Activated naive CD4-positive, alpha-beta T cell treated with anti-CD3 and anti-CD28 coated beads, Interleukin-2, amount 10 ng/mL, durations not matched to agents 7 days and 5 days (primary cell): ENCODE measurements at regions not wholly inside any gene's neighbourhood (a gene's known extent, or its start where the extent isn't known, plus 50 kb on each side); places are given as distances from the start of the nearest gene placed in this dataset.
"Not testable (repeated sequence)": the region's sequence is repeated elsewhere in the genome, so short reads cannot be mapped to it uniquely, and the experiment has no call there.

Source experiments
- CTCF ChIA-PET: fragments of 350-600 bp; sonication (Branson Sonifier 250); formaldehyde crosslinking; loops from one replicate; lab custom pipeline; 2021; ENCODE audit warnings: antibody characterized with exemption; lab: Charles Lee
- DNase-seq: peaks from one replicate; pipeline ENCODE4 v3.0.0-alpha.2; 2020
- H3K27ac Mint-ChIP-seq: one replicate; pipeline ENCODE4 v1.8.0; 2021; ENCODE audit warnings: mild to moderate bottlenecking, moderate library complexity, mixed read lengths
- H3K27me3 Mint-ChIP-seq: one replicate; pipeline ENCODE4 v1.8.0; 2021; ENCODE audit warnings: mild to moderate bottlenecking, mixed read lengths
- H3K36me3 Mint-ChIP-seq: one replicate; pipeline ENCODE4 v1.8.0; 2021; ENCODE audit warnings: mixed read lengths
- H3K4me1 Mint-ChIP-seq: one replicate; pipeline ENCODE4 v1.8.0; 2021; ENCODE audit warnings: mixed read lengths
- H3K4me3 Mint-ChIP-seq: one replicate; pipeline ENCODE4 v1.8.0; 2021; ENCODE audit warnings: mild to moderate bottlenecking, moderate library complexity, mixed read lengths
- H3K9me3 Mint-ChIP-seq: one replicate; pipeline ENCODE4 v1.8.0; 2021; ENCODE audit warnings: mixed read lengths

DNA sequence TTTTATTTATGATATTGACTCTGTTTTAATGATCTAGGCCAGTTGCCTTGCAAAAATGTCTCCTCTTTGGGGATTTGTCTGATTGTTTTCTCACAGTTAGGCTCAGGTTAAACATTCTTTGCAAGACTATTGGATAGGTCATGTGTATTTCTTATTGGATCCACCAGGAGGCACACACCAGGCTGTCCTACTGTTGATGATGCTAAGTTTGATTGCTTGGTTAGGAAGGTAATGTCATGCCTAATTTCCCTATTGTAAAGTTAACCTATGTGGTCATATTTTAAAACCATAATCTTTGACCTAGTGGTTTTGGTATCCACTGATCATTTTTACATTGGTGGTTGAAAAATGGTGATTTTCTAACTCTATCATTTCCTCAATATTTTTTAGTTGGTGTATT, 137.1 kb downstream of the BRMS1L start:
- no peaks in the 10 kb centered on the region for H3K27me3 Mint-ChIP-seq
- no peak overlapping the region for H3K27ac Mint-ChIP-seq
- H3K4me3 Mint-ChIP-seq = no peak overlapping the region
- DNase-seq = no peak
- CTCF ChIA-PET = no interaction called here
- no peaks in the 10 kb centered on the region for H3K4me1 Mint-ChIP-seq
- H3K36me3 Mint-ChIP-seq = no peaks in the 10 kb centered on the region
- no peaks in the 10 kb centered on the region for H3K9me3 Mint-ChIP-seq

DNA sequence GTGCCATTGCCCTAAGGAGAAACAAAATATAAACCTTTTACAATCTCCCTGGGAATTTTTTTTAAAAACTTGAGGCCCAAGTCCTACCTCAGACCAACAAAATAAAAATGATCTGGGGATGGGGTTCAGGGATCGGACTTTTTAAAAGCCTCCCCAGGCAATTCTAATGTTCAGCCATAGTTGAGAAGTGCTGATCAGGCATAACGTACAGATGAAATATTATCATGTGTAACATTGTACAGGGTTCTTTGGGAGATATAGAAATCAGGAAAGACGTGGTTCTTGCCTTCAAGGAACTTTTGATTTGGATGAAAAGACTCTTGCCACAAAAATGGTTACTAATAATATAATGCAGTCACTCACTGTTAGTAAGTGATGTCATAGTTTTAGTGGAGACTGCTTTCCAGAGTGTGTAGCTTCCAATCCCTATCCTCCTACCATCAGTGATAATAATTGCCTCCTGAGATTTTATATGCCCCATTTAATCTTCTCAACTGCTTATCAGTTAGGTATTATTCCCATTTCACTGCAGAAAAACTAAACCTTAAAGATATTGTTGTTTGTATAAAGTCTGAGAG, 135.6 kb downstream of the BRMS1L start:
- H3K27me3 Mint-ChIP-seq = peaks cover 2% of the 10 kb centered on the region
- H3K36me3 Mint-ChIP-seq = no peaks in the 10 kb centered on the region
- H3K4me3 Mint-ChIP-seq = no peak overlapping the region
- no peak overlapping the region for H3K27ac Mint-ChIP-seq
- CTCF ChIA-PET = no interaction called here
- no peaks in the 10 kb centered on the region for H3K4me1 Mint-ChIP-seq
- no peaks in the 10 kb centered on the region for H3K9me3 Mint-ChIP-seq
- no peak for DNase-seq

DNA sequence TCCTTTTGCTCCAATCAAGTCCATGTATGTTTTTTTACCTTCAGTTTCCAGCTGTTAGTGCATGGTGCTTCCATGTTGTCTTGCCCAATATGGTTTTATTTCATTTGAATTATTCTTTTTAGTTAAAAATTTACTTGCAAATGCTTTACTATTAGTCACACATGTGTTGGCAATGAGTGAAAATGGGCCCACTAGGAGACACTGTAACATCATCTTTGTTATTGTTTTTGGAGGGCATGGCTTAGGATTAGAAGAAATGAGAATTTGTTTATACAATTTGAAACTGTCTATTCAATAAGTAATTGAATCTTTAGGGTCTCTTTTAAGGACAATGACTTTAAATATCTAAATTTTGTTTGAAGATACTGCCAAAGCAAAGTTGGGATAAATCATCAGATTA, 133.7 kb downstream of the BRMS1L start:
- Mint-ChIP-seq H3K4me1 (no peaks in the 10 kb centered on the region), H3K36me3 (no peaks in the 10 kb centered on the region), H3K27ac (no peak overlapping the region), H3K27me3 (peaks cover 4% of the 10 kb centered on the region), H3K4me3 (no peak overlapping the region), H3K9me3 (no peaks in the 10 kb centered on the region)
- CTCF ChIA-PET = interaction anchor here (3.2 kb wide), 1 partner anchor 110 kb away, joined by 13 read pairs; no protein-coding TSS in a partner anchor
- DNase-seq = no peak

DNA sequence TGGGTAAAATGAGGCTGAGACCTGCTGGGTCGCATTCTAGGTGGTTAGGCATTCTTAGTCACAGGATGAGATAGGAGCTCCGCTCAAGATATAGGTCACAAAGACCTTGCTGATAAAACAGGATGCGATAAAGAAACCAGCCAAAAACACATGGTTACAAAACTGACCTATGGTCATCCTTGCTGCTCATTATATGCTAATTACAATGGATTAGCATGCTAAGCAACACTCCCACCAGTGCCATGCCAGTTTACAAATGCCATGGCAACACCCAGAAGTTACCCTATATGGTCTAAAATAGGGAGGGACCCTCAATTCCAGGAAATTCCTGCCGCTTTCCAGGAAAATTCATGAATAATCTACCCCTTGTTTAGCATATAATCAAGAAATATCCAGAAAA, 132.4 kb downstream of the BRMS1L start:
- Mint-ChIP-seq H3K27me3 (peaks cover 4% of the 10 kb centered on the region), H3K36me3 (no peaks in the 10 kb centered on the region), H3K9me3 (no peaks in the 10 kb centered on the region), H3K4me3 (no peak overlapping the region), H3K27ac (no peak overlapping the region), H3K4me1 (no peaks in the 10 kb centered on the region)
- DNase-seq = no peak
- CTCF ChIA-PET = interaction anchor here (3.2 kb wide), 1 partner anchor 111 kb away, joined by 13 read pairs; no protein-coding TSS in a partner anchor

DNA sequence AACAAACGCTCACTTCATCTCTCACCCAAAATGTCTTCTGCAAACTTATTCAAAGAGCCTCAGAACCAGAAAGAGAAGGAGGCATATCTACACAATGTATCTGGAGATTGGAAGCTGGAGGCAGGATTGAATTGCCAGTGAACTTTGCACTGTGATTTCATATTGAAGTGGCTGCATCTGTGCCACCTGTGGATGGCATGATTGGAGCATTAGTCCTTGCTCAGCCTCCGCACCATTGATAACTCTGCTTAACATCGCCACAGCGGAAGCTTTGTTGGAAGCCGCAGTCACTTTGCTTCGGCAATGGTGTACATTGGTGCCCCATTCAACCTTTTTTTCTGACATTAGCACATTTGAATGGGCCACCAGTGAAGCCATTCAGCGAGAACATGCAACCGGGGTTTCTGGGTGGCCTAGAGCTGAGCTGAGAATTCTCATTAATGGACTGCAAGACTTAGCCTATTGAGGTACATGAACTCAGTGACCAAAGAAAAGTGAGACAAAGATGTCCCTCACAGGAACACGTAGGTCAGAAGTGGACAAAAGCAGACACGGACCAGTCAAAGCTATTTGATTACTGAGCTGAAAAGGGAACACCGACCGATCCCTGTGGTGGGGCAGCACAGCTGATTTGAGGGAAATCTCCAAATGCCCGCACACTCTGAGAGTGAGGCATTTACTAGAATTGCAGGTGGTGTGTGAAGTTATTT, 130.4 kb downstream of the BRMS1L start:
- no peak overlapping the region for H3K4me3 Mint-ChIP-seq
- no peak for DNase-seq
- peaks cover 4% of the 10 kb centered on the region for H3K27me3 Mint-ChIP-seq
- CTCF ChIA-PET = interaction anchor here (0.6 to 0.8 kb wide), 3 partner anchors 12 to 77 kb away, joined by 3 read pairs; no protein-coding TSS in a partner anchor
- H3K4me1 Mint-ChIP-seq = no peaks in the 10 kb centered on the region
- H3K36me3 Mint-ChIP-seq = no peaks in the 10 kb centered on the region
- H3K9me3 Mint-ChIP-seq = no peaks in the 10 kb centered on the region
- no peak overlapping the region for H3K27ac Mint-ChIP-seq

DNA sequence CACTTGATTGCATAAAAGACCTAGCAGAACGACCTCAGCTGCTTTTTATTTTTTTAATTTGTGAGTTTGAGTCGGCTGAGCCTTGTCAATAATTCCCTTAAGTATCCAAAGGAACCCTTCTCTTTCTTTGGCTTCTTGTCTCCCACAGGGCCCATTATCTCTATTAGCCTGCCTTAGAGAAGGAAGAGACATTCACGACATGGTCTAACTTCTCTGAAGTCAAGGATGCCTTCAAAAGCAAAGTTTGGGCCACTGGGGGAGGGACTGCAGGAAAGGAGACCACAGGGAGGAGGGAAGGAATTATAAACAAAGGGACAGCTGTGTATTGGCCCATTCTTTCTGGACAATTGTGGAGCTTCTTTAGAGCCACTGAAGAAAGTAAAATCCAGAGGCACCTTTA, 126.4 kb downstream of the BRMS1L start:
- no peak overlapping the region for H3K4me3 Mint-ChIP-seq
- DNase-seq = no peak
- H3K36me3 Mint-ChIP-seq = no peaks in the 10 kb centered on the region
- no peaks in the 10 kb centered on the region for H3K4me1 Mint-ChIP-seq
- peaks cover 4% of the 10 kb centered on the region for H3K27me3 Mint-ChIP-seq
- no peaks in the 10 kb centered on the region for H3K9me3 Mint-ChIP-seq
- CTCF ChIA-PET = no interaction called here
- no peak overlapping the region for H3K27ac Mint-ChIP-seq

DNA sequence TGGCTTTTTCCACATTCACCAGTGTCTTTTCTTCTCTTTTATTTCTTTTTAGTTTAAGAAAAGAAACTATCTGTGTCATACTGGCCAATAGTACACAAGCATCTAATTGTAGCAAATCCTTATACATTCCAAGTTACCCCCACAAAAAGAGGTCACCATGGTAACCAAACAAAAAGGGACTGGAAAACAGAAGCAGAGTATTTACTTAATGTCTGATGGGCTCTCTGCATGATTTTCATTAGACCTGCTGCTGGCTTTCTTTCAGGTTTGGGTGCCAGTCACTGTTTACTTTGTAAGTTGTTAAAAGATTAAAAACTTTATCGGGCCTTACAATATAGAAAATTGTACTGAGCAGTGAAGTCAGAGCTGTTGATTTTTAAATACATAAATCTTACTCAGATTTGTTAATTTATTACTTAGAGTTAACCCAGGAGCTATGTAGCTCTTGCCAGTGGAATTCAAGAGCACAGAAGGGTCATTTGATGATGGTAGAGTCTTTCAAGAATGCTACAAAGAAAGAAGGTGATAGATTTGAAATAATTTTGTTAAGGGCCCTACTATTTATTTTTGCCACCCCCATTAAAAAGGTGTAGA, 123.9 kb downstream of the BRMS1L start:
- no peaks in the 10 kb centered on the region for H3K27me3 Mint-ChIP-seq
- no peaks in the 10 kb centered on the region for H3K36me3 Mint-ChIP-seq
- H3K9me3 Mint-ChIP-seq = no peaks in the 10 kb centered on the region
- DNase-seq = no peak
- H3K4me1 Mint-ChIP-seq = peaks cover 3% of the 10 kb centered on the region
- H3K27ac Mint-ChIP-seq = no peak overlapping the region
- CTCF ChIA-PET = no interaction called here
- H3K4me3 Mint-ChIP-seq = no peak overlapping the region

DNA sequence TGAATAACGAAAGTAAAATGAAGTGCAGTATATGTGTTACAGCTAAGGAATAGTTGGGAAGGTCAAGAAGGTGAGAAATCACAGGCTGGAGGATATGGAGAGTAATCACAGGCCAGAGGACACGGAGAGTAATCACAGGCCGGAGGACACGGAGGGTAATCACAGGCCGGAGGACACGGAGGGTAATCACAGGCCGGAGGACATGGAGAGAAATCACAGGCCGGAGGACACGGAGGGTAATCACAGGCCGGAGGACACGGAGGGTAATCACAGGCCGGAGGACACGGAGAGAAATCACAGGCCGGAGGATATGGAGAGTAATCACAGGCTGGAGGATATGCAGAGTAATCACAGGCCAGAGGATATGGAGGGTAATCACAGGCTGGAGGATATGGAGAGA, 121.8 kb downstream of the BRMS1L start:
- H3K27me3 Mint-ChIP-seq, H3K4me1 Mint-ChIP-seq, H3K36me3 Mint-ChIP-seq, H3K4me3 Mint-ChIP-seq, CTCF ChIA-PET, H3K27ac Mint-ChIP-seq, DNase-seq, H3K9me3 Mint-ChIP-seq: not testable (repeated sequence)

DNA sequence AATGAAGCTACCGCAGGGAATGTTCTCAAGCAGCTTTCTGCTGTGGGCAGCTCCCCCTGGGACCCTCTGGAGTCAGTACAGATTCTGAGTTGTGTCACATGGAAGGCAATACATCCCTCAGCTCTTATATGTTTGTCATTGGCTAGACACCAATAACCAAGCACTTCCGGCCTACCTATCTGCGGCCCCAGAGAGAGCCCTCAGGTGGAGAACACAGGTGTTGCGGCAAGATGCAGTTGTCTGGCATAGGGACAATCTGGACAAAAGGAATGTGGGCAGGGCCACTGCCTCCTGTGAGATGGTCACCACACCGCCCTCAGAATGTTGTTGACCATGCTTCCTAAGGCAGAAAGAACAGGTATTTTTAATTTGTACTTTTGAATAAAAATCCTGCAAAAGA, 118.7 kb downstream of the BRMS1L start:
- Mint-ChIP-seq H3K27me3 (no peaks in the 10 kb centered on the region), H3K9me3 (no peaks in the 10 kb centered on the region), H3K4me1 (peaks cover 12% of the 10 kb centered on the region), H3K27ac (no peak overlapping the region), H3K36me3 (no peaks in the 10 kb centered on the region), H3K4me3 (no peak overlapping the region)
- CTCF ChIA-PET = interaction anchor here (0.8 to 7.0 kb wide), 3 partner anchors 10 to 62 kb away, joined by 3 to 30 read pairs (median 3); no protein-coding TSS in a partner anchor
- peak; percentile 38 for DNase-seq

DNA sequence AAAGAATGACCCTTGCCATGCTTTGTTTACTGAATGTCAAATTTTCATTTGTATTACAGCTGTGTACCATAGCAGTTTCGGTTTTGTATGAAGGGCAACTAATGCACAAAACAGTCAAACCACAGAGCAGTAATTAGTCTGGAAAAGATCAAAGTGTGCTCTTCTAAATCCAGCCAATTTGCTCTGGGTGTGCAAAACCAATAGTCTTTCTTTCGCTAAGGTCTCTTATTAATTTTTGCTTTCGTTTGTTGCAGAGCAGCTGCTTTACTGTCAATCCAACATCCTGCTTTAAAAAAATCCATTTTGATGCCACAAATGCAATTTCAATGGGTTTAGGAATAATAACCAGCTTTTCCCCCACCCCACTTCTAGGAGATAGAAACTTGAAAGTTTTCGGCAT, 114.2 kb downstream of the BRMS1L start:
- no peak overlapping the region for H3K27ac Mint-ChIP-seq
- no peaks in the 10 kb centered on the region for H3K27me3 Mint-ChIP-seq
- H3K36me3 Mint-ChIP-seq = no peaks in the 10 kb centered on the region
- H3K9me3 Mint-ChIP-seq = no peaks in the 10 kb centered on the region
- CTCF ChIA-PET = interaction anchor here (2.1 kb wide), 1 partner anchor 129 kb away, joined by 6 read pairs; no protein-coding TSS in a partner anchor
- no peak overlapping the region for H3K4me3 Mint-ChIP-seq
- no peak for DNase-seq
- H3K4me1 Mint-ChIP-seq = peaks cover 15% of the 10 kb centered on the region

DNA sequence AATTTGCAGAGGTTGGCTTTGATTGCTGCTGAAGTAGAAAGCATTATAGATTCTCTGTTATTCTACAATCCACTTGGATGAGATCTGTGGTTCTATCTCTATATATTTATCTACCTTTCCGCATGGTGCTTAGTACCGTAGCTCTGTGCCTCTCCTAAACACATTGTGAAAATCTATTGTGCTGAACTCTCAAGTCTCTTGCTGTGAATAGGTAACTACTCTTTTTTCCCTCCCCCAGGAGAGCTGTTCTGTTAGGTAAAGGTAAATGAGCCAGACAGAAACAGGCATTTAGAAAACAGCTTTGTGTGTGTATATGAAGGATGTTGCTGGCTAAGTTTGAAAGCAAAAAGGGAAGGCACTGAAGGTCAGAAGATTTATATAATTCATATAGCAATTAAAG, 112.6 kb downstream of the BRMS1L start:
- no peak overlapping the region for H3K27ac Mint-ChIP-seq
- no peak overlapping the region for H3K4me3 Mint-ChIP-seq
- peaks cover 27% of the 10 kb centered on the region for H3K4me1 Mint-ChIP-seq
- no peak for DNase-seq
- CTCF ChIA-PET = no interaction called here
- H3K27me3 Mint-ChIP-seq = no peaks in the 10 kb centered on the region
- H3K9me3 Mint-ChIP-seq = no peaks in the 10 kb centered on the region
- no peaks in the 10 kb centered on the region for H3K36me3 Mint-ChIP-seq

DNA sequence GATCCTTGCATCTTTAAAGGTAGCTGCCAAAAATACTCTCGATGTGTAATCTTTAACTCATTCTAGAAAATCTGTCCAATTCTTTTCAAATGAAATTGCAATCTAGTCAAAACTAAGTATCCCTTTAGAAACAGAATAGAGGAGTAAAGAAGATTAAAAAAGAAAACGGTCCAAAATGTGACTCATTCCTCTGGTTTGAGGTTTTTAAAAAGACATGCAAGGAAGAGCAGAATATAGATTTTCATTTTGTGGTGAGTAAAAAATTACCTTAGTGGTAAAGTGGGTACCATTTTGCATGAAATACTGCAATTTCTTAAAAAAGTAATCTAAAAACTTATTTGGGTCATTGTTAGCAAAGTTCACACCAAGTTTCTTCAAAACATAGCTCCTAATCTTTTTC, 108.4 kb downstream of the BRMS1L start:
- DNase-seq = no peak
- no peak overlapping the region for H3K27ac Mint-ChIP-seq
- CTCF ChIA-PET = interaction anchor here (1.3 kb wide), 1 partner anchor 10 kb away, joined by 3 read pairs; no protein-coding TSS in a partner anchor
- H3K27me3 Mint-ChIP-seq = no peaks in the 10 kb centered on the region
- no peaks in the 10 kb centered on the region for H3K36me3 Mint-ChIP-seq
- no peaks in the 10 kb centered on the region for H3K9me3 Mint-ChIP-seq
- no peak overlapping the region for H3K4me3 Mint-ChIP-seq
- H3K4me1 Mint-ChIP-seq = peaks cover 42% of the 10 kb centered on the region

DNA sequence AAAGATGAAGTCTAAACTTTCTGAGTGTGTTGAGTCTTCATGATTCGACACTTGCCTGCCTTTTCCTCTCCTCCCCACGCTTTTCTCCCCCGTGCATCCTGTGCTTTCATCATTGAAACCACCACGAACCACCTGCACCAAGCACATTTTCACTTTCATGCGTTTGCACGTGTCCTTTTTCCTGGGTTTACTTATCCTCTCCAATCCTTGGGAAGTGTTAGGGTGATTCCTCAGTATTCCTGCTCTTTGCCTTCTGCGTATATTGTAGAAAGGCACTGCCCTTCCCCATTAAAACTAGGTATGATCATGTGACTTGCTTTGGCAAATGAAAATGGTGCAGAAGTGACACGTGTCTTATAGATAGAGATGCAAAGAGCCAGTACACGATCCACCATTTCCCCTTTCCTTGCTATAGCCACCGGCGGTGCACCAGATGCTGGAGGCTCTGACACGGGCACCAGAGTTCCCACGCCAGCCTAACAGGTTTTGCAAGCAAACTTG, 106.6 kb downstream of the BRMS1L start:
- peak overlapping the region; percentile 69 for H3K27ac Mint-ChIP-seq
- DNase-seq = peak; percentile 72
- no peaks in the 10 kb centered on the region for H3K36me3 Mint-ChIP-seq
- CTCF ChIA-PET = no interaction called here
- peaks cover 39% of the 10 kb centered on the region for H3K4me1 Mint-ChIP-seq
- H3K4me3 Mint-ChIP-seq = peak overlapping the region; percentile 48
- H3K27me3 Mint-ChIP-seq = no peaks in the 10 kb centered on the region
- H3K9me3 Mint-ChIP-seq = no peaks in the 10 kb centered on the region

DNA sequence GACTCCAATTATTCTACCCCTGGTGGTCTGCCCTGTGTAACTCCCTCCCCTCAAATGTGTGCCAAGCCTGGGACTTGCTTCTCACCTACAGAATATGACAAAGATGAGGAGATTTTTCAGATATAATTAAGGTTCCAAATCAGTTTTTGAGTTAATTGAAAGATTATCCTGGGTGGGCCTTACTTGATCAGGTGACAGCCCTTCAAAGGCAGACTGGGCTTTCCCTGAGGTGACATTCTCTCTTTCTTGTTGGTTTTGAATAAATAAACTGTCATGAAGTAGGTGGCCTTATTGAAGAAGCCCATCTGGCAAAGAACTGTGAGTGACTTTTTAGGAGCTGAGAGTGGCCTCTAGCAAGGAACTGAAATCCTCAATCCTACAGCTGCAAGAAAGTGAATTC, 106.0 kb downstream of the BRMS1L start:
- no peaks in the 10 kb centered on the region for H3K27me3 Mint-ChIP-seq
- no peak for DNase-seq
- H3K36me3 Mint-ChIP-seq = no peaks in the 10 kb centered on the region
- H3K4me3 Mint-ChIP-seq = no peak overlapping the region
- H3K27ac Mint-ChIP-seq = peak overlapping the region; percentile 69
- no peaks in the 10 kb centered on the region for H3K9me3 Mint-ChIP-seq
- CTCF ChIA-PET = no interaction called here
- H3K4me1 Mint-ChIP-seq = peaks cover 39% of the 10 kb centered on the region
